NCI-H187 (cell line): ENCODE measurements at regions not wholly inside any gene's neighbourhood (a gene's known extent, or its start where the extent isn't known, plus 50 kb on each side); places are given as distances from the start of the nearest gene placed in this dataset.

Experiments used
- DNase-seq, 2 experiments: peaks; one replicate each; lab custom pipeline; 2025; lab: John Stamatoyannopoulos, UW

- no peak for DNase-seq
Observed at GRCh38 chr2:71891719-71892422, 255.8 kb downstream of the CYP26B1 start.

- DNase-seq = no peak
Observed at GRCh38 chr2:71891155-71891554, 256.5 kb downstream of the CYP26B1 start.

GRCh38 chr2:71889759-71890684, 257.6 kb downstream of the CYP26B1 start:
- DNase-seq = no peak

- DNase-seq = no peak
Observed at GRCh38 chr2:71888751-71889445, 258.8 kb downstream of the CYP26B1 start.

- no peak for DNase-seq
Observed at GRCh38 chr2:71887196-71887595, 260.5 kb downstream of the CYP26B1 start.

GRCh38 chr2:71886241-71886640, 261.4 kb downstream of the CYP26B1 start:
- no peak for DNase-seq

- no peak for DNase-seq
Observed at GRCh38 chr2:71884303-71885042, 263.2 kb downstream of the CYP26B1 start.

- no peak for DNase-seq
Observed at GRCh38 chr2:71882949-71883472, 264.7 kb downstream of the CYP26B1 start.

- no peak for DNase-seq
Observed at GRCh38 chr2:71882236-71882946, 265.3 kb downstream of the CYP26B1 start.

- DNase-seq = no peak
Observed at GRCh38 chr2:71880846-71881610, 266.6 kb downstream of the CYP26B1 start.

GRCh38 chr2:71880287-71880686, 267.4 kb downstream of the CYP26B1 start:
- no peak for DNase-seq

- DNase-seq = no peak
Observed at GRCh38 chr2:71879509-71880184, 268.0 kb downstream of the CYP26B1 start.

- DNase-seq = no peak
Observed at GRCh38 chr2:71878626-71879508, 268.8 kb downstream of the CYP26B1 start.

- no peak for DNase-seq
Observed at GRCh38 chr2:71877636-71878035, 270.0 kb downstream of the CYP26B1 start.

- no peak for DNase-seq
Observed at GRCh38 chr2:71876542-71877451, 270.9 kb downstream of the CYP26B1 start.

- DNase-seq = no peak
Observed at GRCh38 chr2:71872466-71873051, 275.1 kb downstream of the CYP26B1 start.

GRCh38 chr2:71865391-71865965, 282.2 kb downstream of the CYP26B1 start:
- no peak for DNase-seq
